H1 (cell line): ENCODE measurements at regions not wholly inside any gene's neighbourhood (a gene's known extent, or its start where the extent isn't known, plus 50 kb on each side); places are given as distances from the start of the nearest gene placed in this dataset.
A peak's percentile ranks its signal among the peaks of the same experiment; 100 is the strongest.

Experiments
- CTCF ChIA-PET: fragments of 300-600 bp; sonication (Branson Sonifier 250); formaldehyde crosslinking; loops from one replicate; lab custom pipeline; 2021; ENCODE audit not compliant: partially characterized antibody; lab: Charles Lee
- POLR2A ChIA-PET: fragments of 300-600 bp; sonication (Branson Sonifier 250); formaldehyde crosslinking; loops from one replicate; lab custom pipeline; 2021; ENCODE audit warnings: inconsistent platforms; ENCODE audit not compliant: partially characterized antibody; lab: Charles Lee
- DNase-seq, 2 experiments: peaks; one replicate each; pipeline versions ENCODE4 v3.0.0 to v3.0.0-alpha.2; 2010 to 2022; ENCODE audit warnings: low spot score in 2 of 2, low read depth in 1 of 2, mixed read lengths in 1 of 2
- FAIRE-seq: peaks from 2 replicates; lab custom pipeline; 2011; peaks lifted over from hg19 to GRCh38; lab: Jason Lieb, UNC
- H2AFZ ChIP-seq: 2 replicates; pipeline ENCODE4 v1.8.1; 2012; ENCODE audit warnings: low read length, inconsistent platforms
- H2AK5ac ChIP-seq: 2 replicates; pipeline ENCODE4 v1.6.1; 2013; ENCODE audit warnings: low read depth, low read length
- H2BK120ac ChIP-seq: replicated peaks from 2 replicates; pipeline ENCODE3; 2013; ENCODE audit warnings: low read depth, low read length, inconsistent platforms
- H2BK12ac ChIP-seq: 2 replicates; pipeline ENCODE4 v1.6.1; 2013; ENCODE audit warnings: low read depth, low read length
- H2BK15ac ChIP-seq: 2 replicates; pipeline ENCODE4 v1.6.1; 2013; ENCODE audit warnings: low read length
- H2BK20ac ChIP-seq: 2 replicates; pipeline ENCODE4 v1.6.1; 2013; ENCODE audit warnings: low read length
- H2BK5ac ChIP-seq: 2 replicates; pipeline ENCODE4 v1.6.1; 2013; ENCODE audit warnings: low read depth, low read length
- H3K14ac ChIP-seq: 2 replicates; pipeline ENCODE4 v1.6.1; 2013; ENCODE audit warnings: inconsistent platforms; ENCODE audit not compliant: insufficient read length
- H3K18ac ChIP-seq: 2 replicates; pipeline ENCODE4 v1.6.1; 2013; ENCODE audit warnings: low read length; ENCODE audit errors: extremely low read depth
- H3K23ac ChIP-seq: 2 replicates; pipeline ENCODE4 v1.6.1; 2013; ENCODE audit warnings: inconsistent platforms; ENCODE audit not compliant: insufficient read length
- H3K23me2 ChIP-seq: 2 replicates; pipeline ENCODE4 v1.6.1; 2013; ENCODE audit warnings: low read depth, low read length
- H3K27ac ChIP-seq: 2 replicates; pipeline ENCODE4 v1.6.1; 2011; ENCODE audit warnings: low read depth, low read length, inconsistent platforms
- H3K27me3 ChIP-seq, 4 experiments: replicated peaks in 1 of 4; 1 replicate in 1 of 4; 2 replicates in 3 of 4; pipeline versions ENCODE4 v1.6.1 to v1.8.1; 2011 to 2013; ENCODE audit warnings: low read length in 3 of 4, mild to moderate bottlenecking in 3 of 4, inconsistent platforms in 2 of 4, mixed read lengths in 2 of 4, moderate library complexity in 1 of 4; ENCODE audit not compliant: control insufficient read depth in 3 of 4, insufficient read depth in 3 of 4; ENCODE audit errors: extremely low read depth in 1 of 4
- H3K36me3 ChIP-seq, 4 experiments: 2 replicates each; pipeline versions ENCODE4 v1.6.1 to v1.8.1; 2011 to 2013; ENCODE audit warnings: mild to moderate bottlenecking in 4 of 4, low read length in 3 of 4, moderate library complexity in 2 of 4, control low read depth in 1 of 4, inconsistent platforms in 1 of 4; ENCODE audit not compliant: insufficient read depth in 4 of 4, control insufficient read depth in 2 of 4
- H3K4ac ChIP-seq: replicated peaks from 2 replicates; pipeline ENCODE3; 2013; ENCODE audit warnings: low read length, low read depth, mixed read lengths, inconsistent platforms; ENCODE audit not compliant: insufficient read length
- H3K4me1 ChIP-seq, 4 experiments: replicated peaks in 1 of 4; 1 replicate in 1 of 4; 2 replicates in 3 of 4; pipeline versions ENCODE4 v1.6.1 to v1.8.1; 2011 to 2013; ENCODE audit warnings: low read length in 3 of 4, inconsistent platforms in 2 of 4, mixed read lengths in 1 of 4; ENCODE audit not compliant: insufficient read depth in 4 of 4, control insufficient read depth in 3 of 4
- H3K4me2 ChIP-seq, 2 experiments: 2 replicates each; pipeline versions ENCODE4 v1.6.1 to v1.8.1; 2011 to 2013; ENCODE audit warnings: low read depth in 2 of 2, low read length in 2 of 2, control low read depth in 1 of 2, inconsistent platforms in 1 of 2, mild to moderate bottlenecking in 1 of 2; ENCODE audit not compliant: insufficient read depth in 1 of 2
- H3K4me3 ChIP-seq, 4 experiments: fragments of 200-600, 300-600 bp in 1 of 4; sonication (generic), shearing (Covaris generic), sonication (Bioruptor Twin) in 1 of 4; 2 replicates each; pipeline versions ENCODE4 v1.5.1 to v1.8.1; 2011 to 2016; ENCODE audit warnings: low read length in 4 of 4, low read depth in 3 of 4, control low read depth in 2 of 4, inconsistent platforms in 2 of 4, mild to moderate bottlenecking in 2 of 4, mixed read lengths in 1 of 4, moderate library complexity in 1 of 4; ENCODE audit not compliant: insufficient read depth in 2 of 4; ENCODE audit errors: extremely low read depth in 1 of 4
- H3K56ac ChIP-seq: replicated peaks from 2 replicates; pipeline ENCODE3; 2013; ENCODE audit warnings: low read depth, mild to moderate bottlenecking, mixed read lengths, low read length, inconsistent platforms; ENCODE audit not compliant: insufficient read length
- H3K79me1 ChIP-seq: 2 replicates; pipeline ENCODE4 v1.6.1; 2013; ENCODE audit warnings: low read depth, low read length, control low read depth
- H3K79me2 ChIP-seq, 2 experiments: 2 replicates each; pipeline versions ENCODE4 v1.6.1 to v1.8.1; 2012 to 2013; ENCODE audit warnings: low read length in 2 of 2, mild to moderate bottlenecking in 2 of 2, inconsistent platforms in 1 of 2; ENCODE audit not compliant: insufficient read depth in 2 of 2, control insufficient read depth in 1 of 2
- H3K9ac ChIP-seq, 4 experiments: replicated peaks in 1 of 4; 1 replicate in 1 of 4; 2 replicates in 3 of 4; pipeline versions ENCODE4 v1.6.1 to v1.8.1; 2011 to 2013; ENCODE audit warnings: low read depth in 3 of 4, low read length in 3 of 4, control low read depth in 2 of 4, mild to moderate bottlenecking in 2 of 4, moderate library complexity in 2 of 4, inconsistent platforms in 1 of 4; ENCODE audit errors: extremely low read depth in 1 of 4
- H3K9me3 ChIP-seq, 2 experiments: 2 replicates each; pipeline versions ENCODE4 v1.6.1 to v1.8.1; 2012 to 2013; ENCODE audit warnings: mild to moderate bottlenecking in 2 of 2, moderate library complexity in 2 of 2, control low read depth in 1 of 2, inconsistent platforms in 1 of 2, low read depth in 1 of 2, low read length in 1 of 2, mixed read lengths in 1 of 2; ENCODE audit not compliant: insufficient read depth in 2 of 2
- H4K20me1 ChIP-seq, 2 experiments: replicated peaks in 1 of 2; 2 replicates each; pipeline versions ENCODE3 to v1.8.1; 2011 to 2013; ENCODE audit warnings: inconsistent platforms in 2 of 2, low read length in 2 of 2, mild to moderate bottlenecking in 1 of 2; ENCODE audit not compliant: insufficient read depth in 2 of 2, control insufficient read depth in 1 of 2
- H4K5ac ChIP-seq: 2 replicates; pipeline ENCODE4 v1.6.1; 2013; ENCODE audit warnings: low read length, low read depth, mixed read lengths, inconsistent platforms; ENCODE audit not compliant: insufficient read length
- H4K8ac ChIP-seq: 2 replicates; pipeline ENCODE4 v1.8.0; 2013; ENCODE audit warnings: mild to moderate bottlenecking, moderate library complexity, low read length, inconsistent platforms; ENCODE audit not compliant: insufficient read depth; ENCODE audit errors: extremely low read depth
- H4K91ac ChIP-seq: replicated peaks from 2 replicates; pipeline ENCODE3; 2013; ENCODE audit warnings: low read length, mixed read lengths, inconsistent platforms; ENCODE audit not compliant: insufficient read length
- ASH2L ChIP-seq: fragments of 200-600, 300-600 bp; sonication (generic); IDR thresholded peaks from one replicate; pipeline ENCODE4 v1.7.1; 2017; ENCODE audit warnings: low read length
- CBX5 ChIP-seq: fragments of 300-800, 300-1000 bp; sonication (generic); IDR thresholded peaks from 2 replicates; pipeline ENCODE4 v1.7.1; 2016; ENCODE audit warnings: antibody characterized with exemption, low read length, low read depth
- CHD2 ChIP-seq: IDR thresholded peaks from 2 replicates; pipeline ENCODE4 v1.6.1; 2012; ENCODE audit warnings: low read length, improper control_type of control experiment
- PHF8 ChIP-seq: fragments of 200-600 bp; sonication (generic); conservative IDR thresholded peaks from 2 replicates; pipeline ENCODE4 v1.7.1; 2012; ENCODE audit warnings: low read depth, mild to moderate bottlenecking, inconsistent platforms, low read length, moderate library complexity
- RAD21 ChIP-seq, 2 experiments: IDR thresholded peaks in 1 of 2; conservative IDR thresholded peaks in 1 of 2; 2 replicates each; pipeline ENCODE4 v1.6.1; 2011; ENCODE audit warnings: low read depth in 2 of 2, low read length in 2 of 2, improper control_type of control experiment in 1 of 2, inconsistent platforms in 1 of 2, mild to moderate bottlenecking in 1 of 2, moderate library complexity in 1 of 2
- SIRT6 ChIP-seq: IDR thresholded peaks from one replicate; pipeline ENCODE4 v1.7.1; 2012; ENCODE audit warnings: low read length, inconsistent platforms
- WGBS, 2 experiments: shearing (Covaris generic) in 1 of 2; methylation state at CpG; one replicate each; pipeline versions ENCODE4 v1.1.6 to v1.1.7; 2013 to 2015; ENCODE audit warnings: low lambda C conversion rate in 2 of 2, mixed read lengths in 2 of 2, inconsistent platforms in 1 of 2, low coverage in 1 of 2, missing lambda C conversion rate in 1 of 2; ENCODE audit not compliant: insufficient replicate concordance in 2 of 2, insufficient coverage in 1 of 2, insufficient read length in 1 of 2; ENCODE audit errors: extremely low coverage in 1 of 2, missing lambda C conversion rate in 1 of 2; 5-methylcytosine and 5-hydroxymethylcytosine counted together
- TF ChIP-seq, protein P1 (sequence below), 3 experiments: IDR thresholded peaks; 1 replicate in 2 of 3; 2 replicates in 1 of 3; pipeline versions ENCODE4 v1.5.1 to v1.6.1; 2011; ENCODE audit warnings: low read length in 3 of 3, mild to moderate bottlenecking in 3 of 3, inconsistent platforms in 2 of 3, low read depth in 1 of 3, moderate library complexity in 1 of 3; ENCODE audit not compliant: insufficient read depth in 1 of 3; ENCODE audit errors: control extremely low read depth in 1 of 3

DNA sequence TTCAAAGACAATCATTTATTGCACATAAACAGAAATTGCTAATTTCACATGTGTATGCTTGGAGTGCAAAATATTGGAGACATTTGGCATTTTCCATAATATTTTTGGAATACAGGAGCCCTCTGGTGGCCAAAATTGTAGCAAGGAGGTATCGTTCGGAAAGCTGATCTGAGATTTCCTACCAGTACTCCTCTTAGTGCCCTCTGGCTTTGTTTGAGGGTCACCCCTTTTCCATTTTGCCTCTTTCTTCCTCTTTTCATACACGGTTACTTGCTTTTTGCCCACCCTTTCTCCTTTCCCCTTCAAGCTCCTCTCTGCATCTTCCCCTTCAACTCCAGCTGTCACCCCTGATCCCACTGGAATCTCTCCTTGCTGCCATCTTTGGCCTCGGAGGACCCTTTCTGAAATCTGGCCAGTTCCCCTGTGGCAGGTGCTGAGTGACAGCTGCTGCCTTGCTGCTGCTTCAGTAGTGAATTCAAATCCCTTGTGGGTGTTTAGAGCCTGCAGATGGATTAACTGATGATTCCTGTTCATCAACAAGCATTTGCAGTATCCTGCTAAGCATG lies 164.6 kb upstream of the PARP11 start:
- Histone ChIP-seq H3K4me1 (peaks cover 0 to 3% (median 0%) of the 10 kb centered on the region in 4 experiments; a peak in 2 of 7 replicates), H2BK5ac (peak overlapping the region; percentile 66; the same call in 1 of the 2 replicates), H3K4me3 (no peak overlapping the region), H3K27me3 (no peaks in the 10 kb centered on the region), H3K9me3 (no peaks in the 10 kb centered on the region), H3K4ac (no peak overlapping the region), H3K79me2 (no peaks in the 10 kb centered on the region), H3K14ac (no peak overlapping the region), H3K9ac (no peak overlapping the region; a peak in 1 of 7 replicates), H3K27ac (no peak overlapping the region), H2BK20ac (peak overlapping the region; percentile 29; the same call in 1 of the 2 replicates), H3K36me3 (no peaks in the 10 kb centered on the region; a peak in 1 of 8 replicates), H4K20me1 (no peaks in the 10 kb centered on the region), H3K18ac (peak overlapping the region; percentile 49; the same call in 1 of the 2 replicates), H3K23me2 (no peaks in the 10 kb centered on the region; the same call in 1 of the 2 replicates), H4K8ac (no peak overlapping the region), H3K23ac (no peak overlapping the region), H2BK120ac (no peak overlapping the region), H3K4me2 (no peak overlapping the region), H4K91ac (peak overlapping the region; percentile 16), H2BK15ac (no peak overlapping the region), H3K56ac (no peak overlapping the region), H3K79me1 (no peaks in the 10 kb centered on the region), H2AFZ (0 out of 2 replicates have a peak overlapping the region, but pooled peaks have one; percentile 46), H2BK12ac (peak overlapping the region; percentile 72; the same call in 1 of the 2 replicates), H2AK5ac (peak overlapping the region; percentile 55; the same call in 1 of the 2 replicates), H4K5ac (no peak overlapping the region)
- POLR2A ChIA-PET, result interaction anchor here (0.7 to 1.6 kb wide), 4 partner anchors 11 to 239 kb away, joined by 3 to 5 read pairs (median 3); no protein-coding TSS in a partner anchor
- CTCF ChIA-PET, result interaction anchor here (0.7 to 9.5 kb wide), 44 partner anchors 11 to 246 kb away, joined by 3 to 273 read pairs (median 5); partner anchors contain the start of gene CCND2
- FAIRE-seq (no peak), DNase-seq (no peak)
- WGBS, 2 experiments, result 58% methylated on average over 4 of the region's 4 CpGs; no CpG with 5 or more reads in 1 of the 2 experiments
- TF ChIP-seq CHD2, result no peak
- TF ChIP-seq SIRT6, result no peak
- peak; percentile 72 to 76 for TF ChIP-seq RAD21 (IDR thresholded peaks at IDR 0.05 in 1 of 2, conservative IDR thresholded peaks at IDR 0.05 in 1 of 2; ENCODE audit: low read depth in 2 of 2, low read length in 2 of 2)
- TF ChIP-seq ASH2L, result no peak
- TF ChIP-seq, protein P1, sequence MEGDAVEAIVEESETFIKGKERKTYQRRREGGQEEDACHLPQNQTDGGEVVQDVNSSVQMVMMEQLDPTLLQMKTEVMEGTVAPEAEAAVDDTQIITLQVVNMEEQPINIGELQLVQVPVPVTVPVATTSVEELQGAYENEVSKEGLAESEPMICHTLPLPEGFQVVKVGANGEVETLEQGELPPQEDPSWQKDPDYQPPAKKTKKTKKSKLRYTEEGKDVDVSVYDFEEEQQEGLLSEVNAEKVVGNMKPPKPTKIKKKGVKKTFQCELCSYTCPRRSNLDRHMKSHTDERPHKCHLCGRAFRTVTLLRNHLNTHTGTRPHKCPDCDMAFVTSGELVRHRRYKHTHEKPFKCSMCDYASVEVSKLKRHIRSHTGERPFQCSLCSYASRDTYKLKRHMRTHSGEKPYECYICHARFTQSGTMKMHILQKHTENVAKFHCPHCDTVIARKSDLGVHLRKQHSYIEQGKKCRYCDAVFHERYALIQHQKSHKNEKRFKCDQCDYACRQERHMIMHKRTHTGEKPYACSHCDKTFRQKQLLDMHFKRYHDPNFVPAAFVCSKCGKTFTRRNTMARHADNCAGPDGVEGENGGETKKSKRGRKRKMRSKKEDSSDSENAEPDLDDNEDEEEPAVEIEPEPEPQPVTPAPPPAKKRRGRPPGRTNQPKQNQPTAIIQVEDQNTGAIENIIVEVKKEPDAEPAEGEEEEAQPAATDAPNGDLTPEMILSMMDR (IDR thresholded peaks at IDR 0.05; ENCODE audit: control extremely low read depth in 1 of 3, insufficient read depth in 1 of 3, low read depth in 1 of 3, low read length in 3 of 3), result peak in 2 of 3 experiments; percentile 67 to 73; a peak in 3 of 4 replicates
- TF ChIP-seq PHF8, result no peak
- no peak for TF ChIP-seq CBX5
